Ovary (tissue), 3 donors: ENCODE measurements at regions not wholly inside any gene's neighbourhood (a gene's known extent, or its start where the extent isn't known, plus 50 kb on each side); places are given as distances from the start of the nearest gene placed in this dataset.

ENCODE experiments used
- CTCF ChIP-seq, 3 donors: fragments of 450-650 bp in 2 of 3; fragments of 200-600 bp in 1 of 3; IDR thresholded peaks; one replicate each; pipeline versions ENCODE4 v1.5.1 to v1.8.0; 2016 to 2022; ENCODE audit warnings: antibody characterized with exemption in 3 of 3, mild to moderate bottlenecking in 1 of 3
- EP300 ChIP-seq: sonication (generic); formaldehyde crosslinking; IDR thresholded peaks from one replicate; pipeline ENCODE4 v1.6.1; 2017; ENCODE audit warnings: antibody characterized with exemption
- POLR2A ChIP-seq: fragments of 450-650 bp; IDR thresholded peaks from one replicate; pipeline ENCODE4 v1.6.1; 2017; ENCODE audit warnings: antibody characterized with exemption, mild to moderate bottlenecking, moderate library complexity
- donor health status: DM: no; HTN: no; CAD: no.

DNA sequence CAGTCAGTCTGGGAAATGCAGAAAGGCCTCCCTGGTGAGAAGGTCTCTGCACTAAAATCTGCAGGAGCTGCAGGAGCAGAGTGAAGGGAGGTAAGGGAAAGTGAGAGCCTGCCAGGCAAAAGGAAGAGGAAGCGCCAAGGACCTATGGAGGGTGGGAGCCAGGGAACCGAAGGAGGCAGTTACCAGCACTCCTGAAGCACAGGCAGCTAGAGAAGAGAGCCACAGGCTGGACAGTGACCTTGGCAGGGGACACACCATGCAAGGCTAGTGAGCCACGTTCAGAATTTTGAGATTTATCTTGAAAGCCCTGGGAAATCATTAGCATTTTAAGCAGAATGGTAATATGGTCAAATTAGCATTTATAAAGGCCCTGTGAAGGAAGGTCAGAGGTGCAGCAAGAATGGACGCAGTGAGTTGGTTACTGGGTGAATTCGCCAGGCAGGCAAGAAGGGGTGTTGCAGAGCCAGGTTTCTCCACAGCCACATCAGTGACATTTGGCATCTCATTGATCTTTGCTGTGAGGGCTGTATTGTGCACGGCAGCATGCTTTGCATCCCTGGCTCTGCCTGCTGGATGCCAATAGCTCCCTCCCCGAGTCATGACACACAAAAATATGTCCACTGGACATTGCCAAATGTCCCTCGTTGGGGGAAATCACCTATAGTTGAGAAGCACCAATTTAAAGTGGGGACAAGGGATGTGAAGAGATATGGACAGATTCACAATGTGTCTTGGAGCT lies 54.7 kb upstream of the LANCL2 start:
- no peak for TF ChIP-seq CTCF (IDR thresholded peaks at IDR 0.05)
- TF ChIP-seq POLR2A, result no peak
- TF ChIP-seq EP300, result no peak
